ENCODE measurements at regions not wholly inside any gene's neighbourhood (a gene's known extent, or its start where the extent isn't known, plus 50 kb on each side); places are given as distances from the start of the nearest gene placed in this dataset.

GRCh38 chr4:116577321-116577720 lies 508.1 kb downstream of the TRAM1L1 start:
- TF ChIP-seq CTCF (IDR thresholded peaks at IDR 0.05) (no peak), TCF7L2 (IDR thresholded peaks at IDR 0.05; ENCODE audit: low read depth, low read length) (no peak), POLR2AphosphoS5 (IDR thresholded peaks at IDR 0.05; ENCODE audit: low read depth, low read length) (no peak), SIN3A (IDR thresholded peaks at IDR 0.05; ENCODE audit: borderline replicate concordance, insufficient read depth, low read depth, low read length) (no peak)
